Adrenal gland (tissue), 5 donors: ENCODE measurements at regions not wholly inside any gene's neighbourhood (a gene's known extent, or its start where the extent isn't known, plus 50 kb on each side); places are given as distances from the start of the nearest gene placed in this dataset.

ENCODE experiments used
- CTCF ChIP-seq, 6 experiments: fragments of 450-650 bp in 4 of 6; fragments of 200-600 bp in 2 of 6; sonication (generic) in 1 of 6; IDR thresholded peaks; 1 replicate in 5 of 6; 2 replicates in 1 of 6; pipeline versions ENCODE4 v1.5.1 to v1.8.0; 2016 to 2021; ENCODE audit warnings: antibody characterized with exemption in 6 of 6, mild to moderate bottlenecking in 2 of 6, moderate library complexity in 1 of 6
- POLR2A ChIP-seq, 2 donors: fragments of 450-650 bp; IDR thresholded peaks; one replicate each; pipeline ENCODE4 v1.6.1; 2017; ENCODE audit warnings: antibody characterized with exemption in 2 of 2, mild to moderate bottlenecking in 2 of 2, moderate library complexity in 1 of 2
- donor health status: DM: no; HTN: no; CAD: no.

- TF ChIP-seq POLR2A (IDR thresholded peaks at IDR 0.05) = no peak
- TF ChIP-seq CTCF (IDR thresholded peaks at IDR 0.05) = no peak
These were observed 162.3 kb upstream of the ZNF462 start for GRCh38 chr9:106700676-106701075.
